AG20443 (cell line): ENCODE measurements at regions not wholly inside any gene's neighbourhood (a gene's known extent, or its start where the extent isn't known, plus 50 kb on each side); places are given as distances from the start of the nearest gene placed in this dataset.

ENCODE experiments used
- DNase-seq: peaks from one replicate; pipeline ENCODE4 v3.0.0; 2012; ENCODE audit warnings: low spot score, mixed read lengths

DNA sequence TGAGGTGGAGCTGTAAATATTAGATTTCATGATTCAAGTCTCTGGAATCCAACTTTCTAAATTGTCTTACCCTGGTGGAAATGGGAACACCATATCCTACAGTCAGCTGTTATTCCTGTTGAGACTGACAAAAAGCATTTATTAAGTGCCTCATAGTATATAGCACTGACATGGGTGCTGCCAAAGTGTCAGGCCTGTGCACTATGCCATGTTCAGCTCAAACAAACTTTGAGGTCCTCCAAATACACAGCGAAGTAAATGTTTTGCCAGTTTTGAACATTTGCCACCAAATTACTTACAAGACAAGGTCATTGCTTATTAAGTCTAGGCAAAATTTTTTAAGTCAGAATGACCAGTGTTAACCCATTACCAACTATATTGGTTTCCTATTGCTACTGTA lies 162.9 kb upstream of the SLC25A13 start:
- DNase-seq = no peak

DNA sequence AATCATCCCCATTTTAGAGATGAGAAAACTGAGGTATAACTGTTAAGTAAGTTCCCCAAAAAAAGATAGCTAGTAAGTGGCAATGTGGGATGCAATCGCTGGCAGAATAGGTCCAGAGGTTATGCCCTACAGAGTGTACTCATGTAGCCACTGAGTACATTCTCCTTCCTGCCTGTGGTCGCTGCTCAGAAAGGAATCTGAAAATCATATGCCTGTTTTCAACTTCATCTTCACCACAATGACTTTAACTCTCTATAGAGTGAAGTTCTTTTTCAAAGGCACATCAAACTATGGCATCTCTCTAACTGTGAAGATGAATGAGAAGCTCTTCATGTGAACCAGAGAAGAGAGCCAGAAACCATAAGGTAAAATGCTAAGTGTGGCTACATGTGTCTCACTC lies 162.2 kb upstream of the SLC25A13 start:
- no peak for DNase-seq

DNA sequence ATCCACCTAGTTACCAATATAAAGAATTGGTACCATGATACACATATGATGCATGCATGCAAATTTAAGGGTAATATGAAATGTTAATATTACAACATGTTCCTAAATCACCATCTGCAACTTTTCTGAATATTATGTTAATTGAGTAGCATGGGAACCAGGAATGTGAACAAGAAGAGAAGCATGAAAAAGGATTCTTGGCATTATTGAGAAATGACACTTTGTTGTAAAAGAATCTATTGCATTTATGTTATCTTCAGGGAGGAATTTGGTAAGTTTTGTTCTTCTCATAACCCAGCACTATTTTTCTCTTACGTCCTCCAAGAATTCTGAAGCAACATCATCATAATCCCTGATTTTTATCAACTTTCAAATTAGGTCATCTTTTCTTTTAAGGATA lies 159.9 kb upstream of the SLC25A13 start:
- DNase-seq = no peak

DNA sequence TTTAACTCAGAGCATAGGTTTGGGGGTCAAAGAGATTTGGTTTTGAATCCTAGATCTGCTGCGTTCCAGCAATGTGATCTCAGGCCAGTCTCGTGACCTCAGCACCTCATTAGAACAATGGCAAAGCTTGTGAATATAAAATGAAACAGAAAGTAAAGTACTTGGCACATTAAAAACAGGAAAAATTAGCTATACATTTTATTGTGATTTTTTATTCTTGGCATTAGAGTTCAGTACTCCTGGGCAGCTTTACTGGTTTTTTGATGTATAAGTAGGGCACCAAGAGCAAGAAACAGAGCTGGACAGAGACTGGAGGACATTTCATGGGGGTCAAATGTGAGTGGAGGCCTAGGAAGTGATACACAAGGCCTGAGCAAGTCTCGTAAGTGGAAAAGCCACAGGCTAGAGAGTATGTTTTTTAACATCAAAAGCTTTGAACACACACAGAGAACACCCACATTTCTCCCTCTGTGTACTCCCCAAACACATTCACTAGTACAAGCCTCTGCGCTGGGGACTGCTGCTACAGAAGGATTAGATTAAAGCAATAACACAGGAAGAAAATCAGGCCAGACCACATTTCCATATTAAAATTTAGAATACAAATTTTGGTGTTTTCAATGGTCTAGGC lies 157.2 kb upstream of the SLC25A13 start:
- DNase-seq = no peak

DNA sequence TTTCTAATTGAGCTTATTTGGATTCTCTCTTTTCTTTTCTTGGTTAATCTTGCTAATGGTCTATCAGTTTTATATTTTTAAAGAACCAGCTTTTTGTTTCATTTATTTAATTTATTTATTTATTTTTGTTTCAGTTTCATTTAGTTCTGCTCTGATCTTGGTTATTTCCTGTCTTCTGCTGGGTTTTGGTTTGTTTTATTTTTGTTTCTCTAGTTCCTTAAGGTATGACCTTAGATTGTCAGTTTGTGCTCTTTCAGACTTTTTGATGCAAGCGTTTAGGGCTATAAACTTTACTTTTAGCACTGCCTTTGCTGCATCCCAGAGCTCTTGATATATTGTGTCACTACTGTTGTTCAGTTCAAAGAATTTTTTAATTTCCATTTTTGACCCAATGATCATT lies 149.7 kb upstream of the SLC25A13 start:
- DNase-seq = no peak

DNA sequence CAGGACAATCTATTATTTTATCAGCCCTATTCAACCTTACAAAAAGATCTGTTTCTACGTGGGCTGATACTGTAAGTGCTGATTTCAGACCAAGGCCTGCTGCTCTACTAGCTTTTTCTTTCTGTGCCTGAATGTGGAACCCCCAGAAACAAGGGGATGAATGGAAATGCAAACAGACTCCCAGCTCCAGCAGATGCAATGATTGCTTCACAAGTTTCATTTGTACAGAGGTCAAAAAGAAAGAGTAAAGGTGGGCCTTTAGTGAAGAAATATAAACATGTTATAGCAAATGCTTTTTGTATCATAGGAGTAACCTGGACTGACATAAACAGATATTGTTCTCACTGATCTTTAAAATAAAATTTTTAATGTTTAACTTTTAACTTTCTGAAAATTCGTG lies 130.2 kb upstream of the SLC25A13 start:
- no peak for DNase-seq

DNA sequence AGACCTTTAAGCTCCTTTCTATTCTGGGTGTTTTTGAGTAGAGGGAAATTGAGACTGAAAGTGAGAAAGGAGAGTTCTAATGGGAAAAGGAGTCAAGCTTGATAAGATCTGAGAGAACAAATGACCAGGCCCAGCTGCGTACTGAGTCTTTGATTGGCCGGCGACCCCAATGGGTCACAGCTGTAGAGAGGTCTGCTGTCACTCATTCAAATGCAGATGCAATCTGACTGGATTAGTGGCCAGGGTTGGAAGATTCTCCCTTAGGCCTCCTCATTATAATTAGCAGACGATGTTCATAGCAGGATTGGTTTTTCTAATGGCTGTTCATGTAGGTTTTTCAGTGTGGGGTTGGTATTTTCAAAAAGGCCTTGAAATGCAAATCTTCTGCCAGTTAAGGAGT lies 127.2 kb upstream of the SLC25A13 start:
- no peak for DNase-seq

DNA sequence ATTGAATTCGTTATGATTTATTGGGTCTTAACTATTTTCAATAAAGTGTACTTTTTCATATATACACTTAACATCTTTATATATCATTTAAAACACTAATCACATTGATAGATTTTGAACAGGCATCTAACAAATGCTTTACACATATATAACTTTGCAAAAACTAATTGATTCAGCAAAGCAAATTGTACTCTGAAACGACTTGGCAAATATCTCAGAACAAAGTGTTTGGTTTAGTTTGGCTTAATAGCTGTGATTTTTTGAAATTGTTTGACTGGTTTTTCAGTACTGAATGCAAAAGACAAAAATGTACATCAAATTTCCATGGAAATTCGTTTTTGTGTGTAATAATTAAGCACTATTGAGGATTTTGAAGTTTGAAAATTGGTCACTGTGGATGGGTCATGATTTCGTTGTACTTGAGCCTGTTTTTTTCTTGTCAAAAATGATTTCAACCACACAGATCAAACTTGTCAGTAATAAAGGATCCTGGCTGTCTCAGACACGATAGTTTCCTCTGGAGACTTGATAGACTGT lies 125.3 kb upstream of the SLC25A13 start:
- DNase-seq = no peak

DNA sequence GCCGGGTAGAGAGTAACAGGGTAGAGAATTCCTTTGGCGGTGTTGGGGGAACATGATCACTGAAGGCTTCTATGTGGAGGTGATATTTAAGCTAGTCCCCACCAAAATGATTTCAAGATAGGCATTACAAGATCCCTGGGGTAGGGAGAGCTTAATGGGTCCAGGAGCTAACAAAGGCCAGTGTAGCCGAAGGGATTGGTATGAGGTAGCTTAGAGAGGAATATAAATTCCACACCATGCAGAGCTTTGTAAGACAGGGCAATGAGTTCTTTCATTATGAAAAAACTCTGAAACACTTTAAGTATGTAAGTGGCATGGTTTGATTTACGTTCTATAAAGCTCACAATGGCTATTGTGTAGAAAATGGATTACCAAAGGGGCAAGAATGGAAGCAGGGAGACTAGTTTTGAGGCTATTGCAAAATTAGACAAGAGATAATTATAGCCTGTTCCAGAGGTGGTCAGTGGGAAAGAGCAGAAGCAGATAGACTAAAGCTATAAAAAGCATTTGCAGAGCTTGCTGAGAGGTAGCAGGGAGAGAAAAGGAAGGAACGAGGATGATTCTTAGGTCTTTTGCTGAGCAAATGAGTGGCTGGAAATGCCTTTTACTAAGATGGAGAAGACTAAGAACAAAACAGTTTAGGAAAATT lies 119.7 kb upstream of the SLC25A13 start:
- no peak for DNase-seq

DNA sequence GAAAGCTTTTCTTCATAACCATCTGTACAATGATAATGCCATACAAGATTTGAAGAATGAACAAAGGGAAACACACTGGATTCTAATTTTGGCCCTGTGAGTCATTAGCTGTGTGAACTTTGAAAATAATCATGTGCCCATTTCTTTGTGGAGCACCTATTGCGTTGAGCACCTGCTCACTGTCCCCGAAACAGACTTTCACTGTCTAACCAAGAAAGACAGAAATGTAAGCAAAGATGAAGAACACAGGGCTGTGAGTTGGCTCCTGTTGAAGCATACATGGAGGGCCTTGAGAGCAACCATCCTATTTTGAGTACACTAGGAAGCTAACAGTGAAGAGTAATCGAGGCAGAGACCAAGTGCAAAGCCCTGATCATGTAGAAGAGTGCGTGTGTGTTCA lies 118.4 kb upstream of the SLC25A13 start:
- no peak for DNase-seq

DNA sequence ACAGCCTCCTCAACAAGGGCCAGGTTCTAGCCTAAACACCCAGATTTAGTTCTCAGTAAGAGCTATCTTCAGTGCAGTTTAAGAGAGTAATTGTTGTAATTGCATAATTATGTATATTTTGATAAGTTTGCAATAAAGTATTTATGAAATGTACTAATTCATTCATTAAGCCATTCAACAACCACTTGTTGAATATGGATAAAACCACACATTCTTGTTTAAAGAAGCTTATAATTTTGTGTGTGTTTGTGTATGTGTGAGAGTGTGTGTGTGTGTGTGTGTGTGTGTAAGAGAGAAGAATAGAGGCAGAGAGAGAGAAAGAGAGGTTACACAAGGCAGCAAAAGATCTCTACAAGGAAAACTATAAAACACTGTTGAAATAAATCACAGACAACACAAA lies 115.0 kb upstream of the SLC25A13 start:
- no peak for DNase-seq

DNA sequence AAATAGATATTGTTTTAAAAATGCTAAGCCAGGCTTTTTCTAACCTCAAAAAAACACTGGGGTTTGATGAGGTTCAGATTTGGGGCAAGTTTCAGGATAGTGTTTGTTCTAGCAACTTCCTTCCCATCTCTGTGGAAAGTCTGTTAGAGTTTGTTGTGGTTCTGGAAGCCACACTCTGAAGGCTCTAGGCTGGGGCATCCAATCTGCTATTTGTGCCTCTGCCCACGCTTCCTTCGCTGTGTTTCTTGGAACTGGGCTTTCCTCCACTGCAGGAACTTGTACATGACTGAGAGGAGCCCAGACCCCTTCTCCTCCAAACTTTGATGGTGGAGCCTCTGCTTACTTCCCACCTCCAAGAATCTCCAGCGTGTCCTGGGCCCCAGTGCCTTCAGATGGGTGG lies 108.5 kb upstream of the SLC25A13 start:
- no peak for DNase-seq

DNA sequence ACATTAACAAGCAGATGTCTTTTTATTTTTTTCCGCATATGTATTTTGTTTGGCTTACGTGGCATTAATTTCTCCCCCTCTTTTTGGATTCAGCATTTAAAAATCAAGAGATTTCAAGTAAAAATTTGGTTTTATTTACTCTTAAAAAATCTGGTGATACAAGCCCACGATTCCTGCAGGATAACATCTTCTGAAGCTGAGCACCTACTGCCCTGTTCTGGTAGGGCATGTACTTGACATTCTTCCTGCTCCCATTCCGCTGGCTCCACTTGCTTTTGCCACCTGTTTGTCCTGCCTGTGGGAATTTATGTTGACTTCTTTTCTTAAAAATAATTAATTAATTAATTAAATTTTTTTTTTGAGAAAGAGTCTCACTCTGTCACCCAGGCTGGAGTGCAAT lies 105.2 kb upstream of the SLC25A13 start:
- no peak for DNase-seq

DNA sequence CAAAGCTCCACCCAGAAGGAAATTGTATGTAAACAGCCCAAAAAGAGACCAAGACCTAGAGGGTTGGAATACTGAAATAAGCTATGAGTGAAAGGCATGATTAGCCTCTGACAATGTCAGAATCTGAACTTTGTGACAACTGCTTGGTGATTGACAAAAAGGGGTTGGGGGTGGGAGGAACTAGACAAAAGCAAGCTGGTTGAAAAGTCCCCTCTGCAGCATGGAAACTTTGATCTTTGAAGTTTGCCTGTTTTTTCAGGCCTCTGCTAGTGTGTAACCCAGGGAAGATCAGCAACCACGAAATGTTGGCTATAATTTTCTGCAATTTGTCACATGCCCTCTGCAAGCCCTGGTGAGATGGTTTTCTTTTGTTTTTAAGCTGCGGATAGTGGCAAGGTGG lies 104.8 kb upstream of the SLC25A13 start:
- no peak for DNase-seq

DNA sequence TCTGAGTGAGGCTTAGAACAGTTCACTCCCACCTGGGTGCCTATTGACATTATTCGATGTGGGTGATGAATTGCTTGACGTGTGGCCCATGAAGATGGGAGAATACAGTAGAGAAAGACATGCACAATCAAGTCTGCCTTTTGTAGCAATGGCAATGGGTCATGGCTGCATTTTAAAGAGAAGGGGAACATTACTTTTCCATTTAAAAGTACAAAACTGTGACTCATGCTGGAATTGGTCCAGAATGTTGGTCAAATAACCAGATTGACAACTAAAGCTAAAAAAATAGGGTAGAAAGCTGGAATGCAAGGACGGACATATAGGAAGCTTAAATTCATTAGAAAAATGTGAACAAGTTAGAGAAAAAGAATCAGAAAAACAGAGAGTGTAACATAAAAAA lies 104.1 kb upstream of the SLC25A13 start:
- no peak for DNase-seq

DNA sequence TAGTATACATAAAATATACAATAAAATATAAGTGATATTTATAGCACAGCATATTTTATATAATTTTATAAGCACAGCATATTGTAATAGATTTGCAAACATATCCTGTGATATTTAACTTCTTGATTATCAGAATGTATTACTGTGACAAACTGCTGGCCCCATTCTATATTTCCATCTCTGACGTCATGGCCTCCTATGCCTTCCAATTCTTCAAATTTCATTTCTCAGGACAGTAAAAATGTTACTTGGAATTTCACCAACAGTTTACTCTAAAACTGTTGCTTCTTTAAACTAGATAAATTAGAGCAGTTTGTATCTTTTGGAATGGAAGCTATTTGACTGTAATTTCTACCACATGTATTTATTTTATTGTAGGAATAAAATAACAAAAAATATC lies 102.5 kb upstream of the SLC25A13 start:
- DNase-seq = no peak

DNA sequence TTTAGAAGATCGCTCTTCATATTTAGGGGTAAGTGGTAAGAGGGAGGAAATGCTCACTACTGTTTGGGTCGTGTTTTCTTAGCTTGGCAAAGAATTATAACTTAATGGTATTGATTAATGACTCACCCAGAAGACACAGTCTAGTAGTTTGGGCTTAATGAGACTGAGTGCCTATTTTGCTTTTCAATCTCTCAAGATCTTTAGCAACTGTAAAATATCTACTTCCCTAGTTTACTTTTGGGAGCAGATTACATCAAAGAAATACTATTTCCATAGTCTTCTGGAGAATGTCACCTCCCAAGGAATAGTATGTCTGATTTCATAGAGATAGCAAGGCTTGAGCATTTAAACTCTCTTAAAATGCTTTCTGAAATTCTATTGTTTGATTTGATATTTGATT lies 100.5 kb upstream of the SLC25A13 start:
- DNase-seq = no peak

DNA sequence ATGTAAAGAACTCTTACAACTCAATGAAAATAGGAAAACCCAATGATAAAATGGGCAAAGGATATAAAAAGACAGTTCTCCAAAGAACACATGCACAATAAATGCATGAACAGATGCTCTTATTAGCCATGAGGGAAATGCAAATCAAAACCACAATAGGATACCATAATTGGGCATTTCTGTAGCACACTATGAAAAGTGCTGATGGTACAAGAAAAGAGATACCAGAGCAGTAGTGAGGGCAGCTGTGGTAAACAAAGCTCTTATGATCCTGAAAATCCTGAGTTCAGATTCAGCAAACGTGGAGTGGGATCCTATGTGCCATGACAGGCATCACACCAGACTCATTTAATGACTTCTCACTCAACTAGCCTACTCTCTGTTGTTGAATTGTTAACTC lies 96.7 kb upstream of the SLC25A13 start:
- no peak for DNase-seq

DNA sequence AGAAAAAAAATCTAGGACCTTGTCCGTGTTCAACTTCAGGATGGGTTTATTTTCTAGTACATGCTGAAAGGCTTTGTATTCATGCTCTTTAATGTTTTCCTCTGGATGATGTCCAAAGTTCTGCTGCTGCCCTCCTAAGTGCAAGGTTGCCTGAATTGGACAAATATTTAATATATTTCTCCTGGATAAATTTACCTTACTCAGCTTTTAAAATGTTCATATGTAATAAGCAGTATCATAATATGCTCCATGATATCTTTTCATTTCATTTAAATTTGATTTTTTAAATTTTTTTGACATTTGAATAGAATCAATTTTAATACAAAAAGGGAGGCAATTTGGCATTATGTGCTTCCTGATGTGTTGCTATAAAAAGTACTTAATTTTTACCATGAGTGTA lies 95.9 kb upstream of the SLC25A13 start:
- no peak for DNase-seq

DNA sequence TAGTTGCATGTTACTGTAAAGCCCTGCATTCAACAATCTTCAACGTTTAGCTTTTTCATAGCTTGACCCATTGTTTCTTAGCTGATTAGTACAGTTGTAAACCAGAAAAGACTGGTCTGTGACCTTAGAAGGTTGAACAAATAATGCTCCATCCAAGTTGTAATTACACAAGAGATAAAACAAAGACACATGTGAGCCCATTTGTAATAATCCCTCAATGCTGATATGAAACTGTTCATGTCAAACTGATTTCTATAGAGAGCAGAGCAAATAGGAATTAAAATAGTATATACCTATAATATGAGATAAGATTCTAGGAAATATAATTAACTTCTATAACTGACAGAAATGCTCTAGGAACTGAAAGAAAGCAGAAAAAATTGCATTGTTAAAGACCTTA lies 94.7 kb upstream of the SLC25A13 start:
- no peak for DNase-seq

DNA sequence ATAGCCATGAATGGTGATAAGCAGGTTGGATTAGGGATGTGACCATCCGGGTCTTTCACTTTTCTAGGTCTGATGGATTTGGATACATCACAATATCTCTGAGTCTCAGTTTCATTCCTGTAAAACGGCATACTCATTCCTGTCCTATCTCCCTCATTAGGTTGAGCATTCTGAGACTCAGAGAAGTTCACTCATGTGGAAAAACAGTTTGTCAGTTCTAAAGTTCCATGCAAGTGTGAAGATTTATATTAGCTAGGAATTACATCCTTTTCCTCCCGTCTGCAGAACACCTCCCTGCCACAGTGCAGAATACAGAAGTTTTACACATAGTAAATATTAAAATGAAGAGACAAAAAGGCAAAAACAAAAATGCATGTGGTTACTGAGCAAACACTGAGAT lies 94.2 kb upstream of the SLC25A13 start:
- no peak for DNase-seq

DNA sequence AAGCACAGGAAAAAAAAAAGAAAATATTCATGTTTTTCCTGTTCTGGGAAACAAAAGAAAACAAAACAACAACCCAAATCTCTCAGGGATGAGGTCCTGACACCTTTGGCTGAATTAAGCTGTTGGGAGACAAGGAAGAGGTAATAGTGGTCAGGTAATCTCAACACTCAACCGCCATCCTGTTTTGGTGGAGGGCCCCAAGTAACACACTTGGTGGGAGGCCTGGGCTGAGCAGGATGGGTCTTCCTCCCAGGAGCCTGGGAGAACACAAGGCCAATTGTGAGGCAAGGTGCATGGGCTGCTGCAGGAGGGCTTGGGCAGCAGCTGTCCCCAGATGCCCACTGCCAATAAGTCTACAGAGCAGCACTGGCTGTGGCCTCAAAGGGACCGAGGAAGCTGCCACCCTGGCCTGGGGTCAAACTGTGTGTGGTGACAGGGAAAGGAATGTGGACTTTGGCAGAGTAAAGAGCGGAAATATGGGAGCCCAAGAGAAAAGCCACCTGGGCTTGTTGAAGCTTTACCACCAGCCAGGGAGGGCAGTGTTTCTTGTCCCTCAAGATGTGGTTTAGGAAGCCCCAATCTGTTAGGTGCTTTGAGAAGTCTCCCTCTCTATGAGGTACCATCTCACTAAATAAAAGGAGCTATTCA lies 93.5 kb upstream of the SLC25A13 start:
- DNase-seq = no peak

DNA sequence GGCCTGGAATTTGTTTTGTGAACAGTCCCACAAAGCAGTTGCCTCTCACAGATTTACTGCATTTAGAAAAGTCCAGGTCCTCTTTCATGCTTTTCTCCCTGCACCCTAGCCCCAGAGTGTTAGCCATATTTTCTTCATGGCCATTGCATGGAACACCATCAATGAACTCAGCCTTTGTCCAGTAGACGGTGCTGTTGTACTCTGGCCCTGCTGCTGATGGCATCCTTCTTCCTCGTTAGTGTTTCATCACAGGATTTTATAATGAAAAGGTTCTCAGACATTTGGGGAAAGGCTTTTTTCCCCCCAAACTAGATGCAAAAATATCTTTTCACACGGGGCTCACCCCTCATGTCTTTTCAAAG lies 93.0 kb upstream of the SLC25A13 start:
- peak; percentile 41 for DNase-seq
